ENCODE measurements at regions not wholly inside any gene's neighbourhood (a gene's known extent, or its start where the extent isn't known, plus 50 kb on each side); places are given as distances from the start of the nearest gene placed in this dataset.

- Histone ChIP-seq H3K79me2 (ENCODE audit: control insufficient read depth, insufficient read depth, low read length) (no peaks in the 10 kb centered on the region), H3K4me3 (replicated peaks in 1 of 3; ENCODE audit: insufficient read depth in 1 of 3, low read depth in 1 of 3, low read length in 3 of 3) (no peak overlapping the region), H3K9me3 (replicated peaks; ENCODE audit: control insufficient read depth, insufficient read depth, low read length) (no peaks in the 10 kb centered on the region), H3K9ac (replicated peaks; ENCODE audit: extremely low read depth, insufficient read depth, low read length) (no peak overlapping the region), H3K9me1 (replicated peaks; ENCODE audit: control insufficient read depth, extremely low read depth, insufficient read depth, low read length) (no peaks in the 10 kb centered on the region), H3K27ac (ENCODE audit: insufficient read depth, low read depth, low read length) (peak overlapping the region; percentile 67), H3K27me3 (ENCODE audit: control insufficient read depth in 2 of 2, insufficient read depth in 2 of 2, low read length in 2 of 2) (peaks cover 0 to 4% of the 10 kb centered on the region in 2 experiments), H2AFZ (ENCODE audit: low read depth, low read length) (no peak overlapping the region), H4K20me1 (replicated peaks; ENCODE audit: control insufficient read depth, extremely low read depth, insufficient read depth, low read length) (no peaks in the 10 kb centered on the region), H3K36me3 (ENCODE audit: control insufficient read depth in 2 of 2, extremely low read depth in 1 of 2, insufficient read depth in 2 of 2, low read length in 2 of 2) (no peaks in the 10 kb centered on the region), H3K4me1 (ENCODE audit: control insufficient read depth, extremely low read depth, insufficient read depth, low read length) (peaks cover 28% of the 10 kb centered on the region), H3K4me2 (ENCODE audit: insufficient read depth, low read length) (no peak overlapping the region)
- no peak for DNase-seq (ENCODE audit: low read depth, low spot score)
- CTCF ChIA-PET = interaction anchor here (2.6 kb wide), 1 partner anchor 17 kb away, joined by 11 read pairs; no protein-coding TSS in a partner anchor
- TF ChIP-seq CTCF (IDR thresholded peaks at IDR 0.05; ENCODE audit: extremely low read depth in 1 of 2, insufficient read depth in 1 of 2, low read depth in 1 of 2, low read length in 2 of 2) (no peak), POLR2A (IDR thresholded peaks at IDR 0.05; ENCODE audit: low read depth, low read length) (no peak), GATA2 (IDR thresholded peaks at IDR 0.05; ENCODE audit: insufficient read depth, insufficient read length, low read depth, low read length) (no peak), POLR2AphosphoS5 (IDR thresholded peaks at IDR 0.05; ENCODE audit: insufficient read depth, low read depth, low read length) (no peak), JUN (IDR thresholded peaks at IDR 0.05; ENCODE audit: borderline replicate concordance, insufficient read depth, insufficient read length, low read depth) (no peak), MYC (IDR thresholded peaks at IDR 0.05; ENCODE audit: low read depth, low read length) (no peak), FOS (IDR thresholded peaks at IDR 0.05; ENCODE audit: borderline replicate concordance, insufficient read depth, low read length) (no peak), EZH2 (IDR thresholded peaks at IDR 0.05; ENCODE audit: borderline replicate concordance, low read depth, low read length, severe bottlenecking) (no peak)
- TF ChIP-seq, protein P1, sequence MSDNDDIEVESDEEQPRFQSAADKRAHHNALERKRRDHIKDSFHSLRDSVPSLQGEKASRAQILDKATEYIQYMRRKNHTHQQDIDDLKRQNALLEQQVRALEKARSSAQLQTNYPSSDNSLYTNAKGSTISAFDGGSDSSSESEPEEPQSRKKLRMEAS (IDR thresholded peaks at IDR 0.05; ENCODE audit: insufficient read depth, insufficient read length) = no peak
- BruUV-seq (replicated peaks) = no TSS peak
- intact Hi-C loops (cut with micrococcal nuclease) (no loop called here), dilution Hi-C loops (cut with MboI; ENCODE audit: extremely low pct_ligation_motif_present, low sequenced_read_pairs) (no loop called here)
- POLR2A ChIA-PET = no interaction called here
- FAIRE-seq = no peak
These were observed 144.6 kb upstream of the AFDN start for GRCh38 chr6:167682125-167682524.

Data from endothelial cell of umbilical vein (primary cell).